ENCODE measurements at regions not wholly inside any gene's neighbourhood (a gene's known extent, or its start where the extent isn't known, plus 50 kb on each side); places are given as distances from the start of the nearest gene placed in this dataset.

- no peak for FAIRE-seq
These were observed 384.9 kb downstream of the KCNRG start for GRCh38 chr13:50400035-50400726.

- FAIRE-seq: no peak
These were observed 385.8 kb downstream of the KCNRG start for GRCh38 chr13:50401049-50401505.

GRCh38 chr13:50401721-50402465, 386.6 kb downstream of the KCNRG start:
- FAIRE-seq: no peak

- FAIRE-seq: no peak
These were observed 388.1 kb downstream of the KCNRG start for GRCh38 chr13:50403311-50403710.

GRCh38 chr13:50404116-50404515, 388.9 kb downstream of the KCNRG start:
- no peak for FAIRE-seq

GRCh38 chr13:50404769-50405168, 389.5 kb downstream of the KCNRG start:
- FAIRE-seq: no peak

- FAIRE-seq: no peak
These were observed 391.6 kb downstream of the KCNRG start for GRCh38 chr13:50406831-50407230.

GRCh38 chr13:50408068-50408467, 392.8 kb downstream of the KCNRG start:
- no peak for FAIRE-seq

- FAIRE-seq: no peak
These were observed 394.0 kb downstream of the KCNRG start for GRCh38 chr13:50409220-50409619.

GRCh38 chr13:50410921-50411746, 395.9 kb downstream of the KCNRG start:
- no peak for FAIRE-seq

- no peak for FAIRE-seq
These were observed 396.9 kb downstream of the KCNRG start for GRCh38 chr13:50412046-50412617.

GRCh38 chr13:50414640-50415039, 399.4 kb downstream of the KCNRG start:
- no peak for FAIRE-seq

GRCh38 chr13:50415428-50415827, 400.2 kb downstream of the KCNRG start:
- no peak for FAIRE-seq

- FAIRE-seq: no peak
These were observed 402.4 kb downstream of the KCNRG start for GRCh38 chr13:50417597-50417996.

- FAIRE-seq: no peak
These were observed 404.2 kb downstream of the KCNRG start for GRCh38 chr13:50419331-50419865.

- FAIRE-seq: no peak
These were observed 404.7 kb downstream of the KCNRG start for GRCh38 chr13:50419896-50420295.

GRCh38 chr13:50420718-50421472, 405.7 kb downstream of the KCNRG start:
- no peak for FAIRE-seq

GRCh38 chr13:50421473-50422130, 406.4 kb downstream of the KCNRG start:
- no peak for FAIRE-seq

- no peak for FAIRE-seq
These were observed 407.2 kb downstream of the KCNRG start for GRCh38 chr13:50422181-50423148.

GRCh38 chr13:50424993-50425392, 409.7 kb downstream of the KCNRG start:
- no peak for FAIRE-seq
